CD4-positive, alpha-beta T cell (primary cell): ENCODE measurements at regions not wholly inside any gene's neighbourhood (a gene's known extent, or its start where the extent isn't known, plus 50 kb on each side); places are given as distances from the start of the nearest gene placed in this dataset.

Experiments used
- ATAC-seq: fragments of 200-7000 bp; cut with Tn5 transposase; one replicate; pipeline ENCODE4 v1.10.0; 2022; ENCODE audit warnings: mild to moderate bottlenecking; ENCODE audit not compliant: poor library complexity
- CTCF ChIA-PET: fragments of 350-600 bp; sonication (Branson Sonifier 250); formaldehyde crosslinking; loops from one replicate; lab custom pipeline; 2021; ENCODE audit warnings: antibody characterized with exemption, inconsistent platforms; lab: Charles Lee
- POLR2A ChIA-PET: fragments of 350-600 bp; sonication (Branson Sonifier 250); formaldehyde crosslinking; loops from one replicate; lab custom pipeline; 2021; ENCODE audit warnings: antibody characterized with exemption, inconsistent platforms; lab: Charles Lee
- DNase-seq, 14 experiments: peaks; one replicate each; pipeline ENCODE4 v3.0.0-alpha.2; 2013 to 2020; ENCODE audit warnings: mixed read lengths in 2 of 14
- H3K27ac ChIP-seq, 2 donors: one replicate each; pipeline versions ENCODE4 v1.5.1 to v1.7.0; 2013; ENCODE audit warnings: low read length in 2 of 2, low read depth in 1 of 2, mild to moderate bottlenecking in 1 of 2
- H3K27me3 ChIP-seq, 2 experiments: 1 replicate in 1 of 2; 2 replicates in 1 of 2; pipeline versions ENCODE4 v1.6.1 to v1.7.0; 2013; ENCODE audit warnings: low read length in 2 of 2, control low read depth in 1 of 2, mild to moderate bottlenecking in 1 of 2, moderate library complexity in 1 of 2; ENCODE audit not compliant: insufficient read depth in 2 of 2, control insufficient read depth in 1 of 2
- H3K36me3 ChIP-seq: one replicate; pipeline ENCODE4 v1.6.1; 2013; ENCODE audit warnings: low read length, control low read depth; ENCODE audit not compliant: insufficient read depth
- H3K4me1 ChIP-seq: one replicate; pipeline ENCODE4 v1.6.1; 2013; ENCODE audit warnings: low read length, control low read depth; ENCODE audit not compliant: insufficient read depth
- H3K4me3 ChIP-seq: one replicate; pipeline ENCODE4 v1.5.1; 2013; ENCODE audit warnings: mild to moderate bottlenecking, low read length, moderate library complexity
- H3K9me3 ChIP-seq, 2 experiments: 1 replicate in 1 of 2; 2 replicates in 1 of 2; pipeline versions ENCODE4 v1.6.1 to v1.7.0; 2013; ENCODE audit warnings: low read length in 2 of 2, mild to moderate bottlenecking in 2 of 2, control low read depth in 1 of 2, moderate library complexity in 1 of 2; ENCODE audit not compliant: control insufficient read depth in 1 of 2, insufficient read depth in 1 of 2
- H3K27ac Mint-ChIP-seq: one replicate; pipeline ENCODE4 v1.8.0; 2020; ENCODE audit warnings: mixed read lengths
- H3K27me3 Mint-ChIP-seq: one replicate; pipeline ENCODE4 v1.8.0; 2021; ENCODE audit warnings: mixed read lengths
- H3K36me3 Mint-ChIP-seq: one replicate; pipeline ENCODE4 v1.8.0; 2021; ENCODE audit warnings: low read depth, mixed read lengths
- H3K4me1 Mint-ChIP-seq: one replicate; pipeline ENCODE4 v1.8.0; 2021; ENCODE audit warnings: low read depth, mixed read lengths
- H3K4me3 Mint-ChIP-seq: one replicate; pipeline ENCODE4 v1.8.0; 2020; ENCODE audit warnings: mild to moderate bottlenecking, mixed read lengths
- H3K9me3 Mint-ChIP-seq: one replicate; pipeline ENCODE4 v1.8.0; 2020; ENCODE audit warnings: mixed read lengths
- CTCF ChIP-seq: fragments of 200-600 bp; IDR thresholded peaks from one replicate; pipeline ENCODE4 v1.8.0; 2022; ENCODE audit warnings: antibody characterized with exemption, mild to moderate bottlenecking
- intact Hi-C, 2 experiments: fragments of 100-400 bp; cut with DNase I in 1 of 2; cut with micrococcal nuclease in 1 of 2; formaldehyde crosslinking; loops; one replicate each; pipeline versions ENCODE4 v1.15.1 to v1.9.0; 2023 to 2025; cut with DNase I, micrococcal nuclease

GRCh38 chr5:124619121-124619520, 127.3 kb downstream of the ZNF608 start:
- Mint-ChIP-seq H3K4me1 (no peaks in the 10 kb centered on the region), H3K36me3 (no peaks in the 10 kb centered on the region), H3K4me3 (no peak overlapping the region), H3K27ac (no peak overlapping the region), H3K9me3 (no peaks in the 10 kb centered on the region), H3K27me3 (peaks cover 16% of the 10 kb centered on the region)
- H3K27me3 ChIP-seq: no peaks in the 10 kb centered on the region
- H3K4me1 ChIP-seq: no peaks in the 10 kb centered on the region
- no peak overlapping the region for H3K27ac ChIP-seq
- no peak for TF ChIP-seq CTCF
- H3K9me3 ChIP-seq: no peaks in the 10 kb centered on the region
- ChIA-PET CTCF (no interaction called here), POLR2A (no interaction called here)
- DNase-seq: no peak
- no peaks in the 10 kb centered on the region for H3K36me3 ChIP-seq
- ATAC-seq: no peak
- H3K4me3 ChIP-seq: no peak overlapping the region
- intact Hi-C loops: no loop called here

- H3K9me3 ChIP-seq: no peaks in the 10 kb centered on the region
- no peak overlapping the region for H3K4me3 ChIP-seq
- ATAC-seq (no peak), DNase-seq (no peak)
- intact Hi-C loops: no loop called here
- POLR2A ChIA-PET: no interaction called here
- no peak overlapping the region for H3K27ac Mint-ChIP-seq
- no peaks in the 10 kb centered on the region for H3K27me3 ChIP-seq
- no peaks in the 10 kb centered on the region for H3K4me1 Mint-ChIP-seq
- no peak overlapping the region for H3K4me3 Mint-ChIP-seq
- H3K4me1 ChIP-seq: no peaks in the 10 kb centered on the region
- H3K27ac ChIP-seq: no peak overlapping the region
- no peaks in the 10 kb centered on the region for H3K36me3 ChIP-seq
- CTCF ChIA-PET: no interaction called here
- H3K27me3 Mint-ChIP-seq: peaks cover 16% of the 10 kb centered on the region
- H3K36me3 Mint-ChIP-seq: no peaks in the 10 kb centered on the region
- no peak for TF ChIP-seq CTCF
- no peaks in the 10 kb centered on the region for H3K9me3 Mint-ChIP-seq
Observed at GRCh38 chr5:124617787-124618186, 128.7 kb downstream of the ZNF608 start.

- Histone ChIP-seq H3K27ac (no peak overlapping the region), H3K36me3 (no peaks in the 10 kb centered on the region), H3K4me3 (no peak overlapping the region), H3K27me3 (no peaks in the 10 kb centered on the region), H3K4me1 (no peaks in the 10 kb centered on the region), H3K9me3 (no peaks in the 10 kb centered on the region)
- no peak for ATAC-seq
- Mint-ChIP-seq H3K9me3 (no peaks in the 10 kb centered on the region), H3K27me3 (peaks cover 6% of the 10 kb centered on the region), H3K36me3 (no peaks in the 10 kb centered on the region), H3K4me3 (no peak overlapping the region), H3K4me1 (no peaks in the 10 kb centered on the region), H3K27ac (no peak overlapping the region)
- no peak for TF ChIP-seq CTCF
- DNase-seq: no peak
- intact Hi-C loops: no loop called here
- POLR2A ChIA-PET: no interaction called here
- CTCF ChIA-PET: no interaction called here
Observed at GRCh38 chr5:124614836-124615385, 131.5 kb downstream of the ZNF608 start.
